GM18517 (cell line): ENCODE measurements at regions not wholly inside any gene's neighbourhood (a gene's known extent, or its start where the extent isn't known, plus 50 kb on each side); places are given as distances from the start of the nearest gene placed in this dataset.
"Not testable (repeated sequence)": the region's sequence is repeated elsewhere in the genome, so short reads cannot be mapped to it uniquely, and the experiment has no call there.

ENCODE experiments used
- ATAC-seq: cut with Tn5 transposase; IDR thresholded peaks from one replicate; pipeline ENCODE4 v1.9.1; 2021; ENCODE audit warnings: mild to moderate bottlenecking, moderate library complexity; ENCODE audit not compliant: unreplicated experiment

- ATAC-seq, result no peak
Observed at GRCh38 chr6:113178349-113178748, 678.8 kb upstream of the MARCKS start.

GRCh38 chr6:113181164-113181563 is 676.0 kb upstream of the MARCKS start:
- no peak for ATAC-seq

GRCh38 chr6:113182370-113183141 is 674.6 kb upstream of the MARCKS start:
- ATAC-seq, result no peak

- no peak for ATAC-seq
Observed at GRCh38 chr6:113184291-113184690, 672.9 kb upstream of the MARCKS start.

GRCh38 chr6:113184736-113185135 is 672.4 kb upstream of the MARCKS start:
- no peak for ATAC-seq

GRCh38 chr6:113185299-113185698 is 671.8 kb upstream of the MARCKS start:
- ATAC-seq, result no peak

GRCh38 chr6:113187661-113188060 is 669.5 kb upstream of the MARCKS start:
- ATAC-seq, result no peak

GRCh38 chr6:113188962-113189361 is 668.2 kb upstream of the MARCKS start:
- ATAC-seq, result no peak

DNA sequence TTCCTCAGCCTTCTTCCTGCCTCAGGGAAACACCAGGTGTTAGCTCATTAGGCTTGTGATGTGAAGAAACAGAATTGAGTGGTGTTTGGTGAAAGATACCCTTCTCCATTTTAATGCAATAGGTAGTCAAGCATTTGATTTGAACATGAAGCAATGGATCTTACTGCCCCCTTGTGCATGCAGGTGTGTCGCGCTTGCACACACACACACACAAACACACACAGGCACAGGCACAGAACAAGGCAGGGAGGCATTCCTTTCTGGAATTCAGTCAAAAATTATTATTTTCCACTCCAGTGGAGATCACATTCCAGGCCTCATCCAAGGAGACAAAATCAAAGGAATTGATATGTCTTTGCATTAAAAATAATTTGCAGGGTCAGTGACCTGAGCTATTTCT is 667.0 kb upstream of the MARCKS start:
- no peak for ATAC-seq

- ATAC-seq, result no peak
Observed at GRCh38 chr6:113194090-113194489, 663.1 kb upstream of the MARCKS start.

DNA sequence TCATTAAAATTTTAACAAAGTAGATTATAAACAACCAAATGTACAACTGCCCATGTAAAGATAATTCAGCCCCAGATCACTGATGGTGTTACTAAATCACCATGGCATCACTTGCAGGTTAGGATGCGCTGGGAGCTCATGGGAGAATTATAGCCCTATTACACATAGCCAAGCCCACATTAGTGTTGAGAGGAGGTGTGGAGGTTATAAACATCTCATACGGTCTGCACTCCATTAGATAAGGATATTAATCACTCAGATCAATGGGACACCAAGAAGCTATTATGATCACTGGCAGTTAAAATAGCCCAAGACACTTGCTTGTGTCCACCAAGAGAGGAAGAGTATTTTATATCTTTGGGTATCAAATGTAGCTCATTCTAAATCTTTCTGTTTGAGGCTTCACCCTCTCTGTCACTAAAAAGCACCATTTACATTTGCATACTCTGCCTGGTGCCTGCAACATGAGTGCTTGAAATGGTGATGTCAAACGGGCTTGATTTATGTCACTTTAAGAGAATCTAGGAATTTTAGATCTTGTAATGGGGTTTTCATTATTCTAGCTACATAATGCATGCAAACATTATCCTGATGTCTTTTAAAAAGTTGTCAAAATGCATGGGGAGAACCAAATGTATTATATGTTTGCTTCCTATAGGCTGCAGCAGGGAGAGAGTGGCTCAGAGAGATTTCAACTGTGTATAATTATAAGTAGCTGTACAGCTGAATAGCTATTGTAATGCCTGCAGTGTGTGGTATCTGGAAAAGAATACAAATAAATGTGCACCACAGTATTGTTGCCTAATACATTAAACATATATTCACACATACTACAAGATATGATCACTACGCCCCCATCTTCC is 654.1 kb upstream of the MARCKS start:
- no peak for ATAC-seq

- no peak for ATAC-seq
Observed at GRCh38 chr6:113203715-113204110, 653.4 kb upstream of the MARCKS start.

GRCh38 chr6:113205553-113205952 is 651.6 kb upstream of the MARCKS start:
- no peak for ATAC-seq

DNA sequence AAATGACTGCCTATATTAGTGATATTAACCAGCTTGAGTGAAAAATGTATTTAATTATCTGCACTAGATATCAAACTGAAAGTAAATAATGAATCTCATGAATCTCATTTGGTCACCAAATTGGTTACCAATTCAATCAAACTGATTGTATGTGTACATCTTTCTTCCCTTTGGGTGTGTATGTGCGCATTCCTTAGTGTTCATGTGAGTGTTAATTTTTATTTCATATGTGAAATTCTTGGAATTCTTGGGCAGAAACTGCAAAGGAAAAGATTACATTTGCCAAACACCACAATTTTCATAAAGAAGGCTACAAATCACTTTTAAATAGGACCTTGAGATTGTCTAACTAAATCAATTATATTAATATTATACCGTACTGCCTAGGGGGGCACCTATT is 648.4 kb upstream of the MARCKS start:
- no peak for ATAC-seq

DNA sequence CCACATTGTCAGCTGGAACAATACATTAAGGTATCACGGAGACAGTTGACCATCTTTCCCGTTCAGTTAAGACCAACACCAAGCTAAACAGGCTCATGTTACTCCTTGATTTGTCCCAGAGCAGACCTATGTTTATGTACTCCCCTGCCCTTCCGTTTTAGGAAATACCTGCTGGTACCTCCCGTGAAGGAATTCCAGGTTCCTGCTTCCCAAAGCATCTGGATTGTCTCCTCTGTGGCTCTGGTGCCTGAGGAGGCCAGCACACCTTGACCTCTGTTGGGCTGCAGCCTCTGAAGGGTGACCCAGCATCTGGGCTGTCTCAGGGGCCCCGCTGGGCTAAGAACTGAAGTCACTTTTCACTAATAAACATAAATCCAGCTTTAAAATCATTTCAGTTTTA is 647.8 kb upstream of the MARCKS start:
- ATAC-seq, result no peak

DNA sequence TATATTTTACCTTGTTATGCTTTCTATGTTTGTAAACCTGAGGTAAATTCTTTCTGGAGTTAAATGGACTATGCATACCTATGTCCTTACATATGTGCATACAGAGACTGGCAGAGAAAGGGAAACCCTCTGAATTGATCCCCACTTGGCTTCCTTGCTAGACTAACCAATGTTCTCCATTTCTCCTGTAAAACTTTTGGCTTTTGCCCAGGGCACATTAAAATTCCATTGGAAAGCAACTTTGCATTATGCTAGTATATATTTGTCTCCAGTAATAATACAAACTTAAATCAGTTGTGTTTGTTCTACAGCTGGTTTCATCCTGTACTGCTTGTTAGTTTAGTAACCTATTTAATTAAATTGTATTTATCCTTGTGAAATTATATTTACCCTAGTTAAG is 646.0 kb upstream of the MARCKS start:
- ATAC-seq, result no peak

DNA sequence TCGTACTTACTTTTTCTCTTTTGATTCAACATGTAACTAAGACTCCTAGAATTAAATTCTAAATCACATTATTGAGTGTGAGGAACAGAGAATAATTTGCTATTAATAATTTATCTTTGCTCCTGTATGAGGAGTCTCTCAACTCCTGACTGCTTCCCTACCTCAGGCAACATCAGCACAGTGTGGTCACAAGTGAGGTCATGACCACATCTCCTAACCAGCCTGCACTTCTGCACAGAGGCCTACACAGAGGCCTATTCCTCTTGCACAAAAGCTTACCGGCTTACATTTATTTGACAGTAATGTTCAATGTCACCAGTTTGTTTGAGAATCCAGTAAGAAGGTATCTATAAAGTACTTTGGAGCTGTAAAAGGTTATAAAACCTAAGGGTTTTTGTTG is 637.4 kb upstream of the MARCKS start:
- ATAC-seq, result no peak

GRCh38 chr6:113220832-113221231 is 636.3 kb upstream of the MARCKS start:
- no peak for ATAC-seq

DNA sequence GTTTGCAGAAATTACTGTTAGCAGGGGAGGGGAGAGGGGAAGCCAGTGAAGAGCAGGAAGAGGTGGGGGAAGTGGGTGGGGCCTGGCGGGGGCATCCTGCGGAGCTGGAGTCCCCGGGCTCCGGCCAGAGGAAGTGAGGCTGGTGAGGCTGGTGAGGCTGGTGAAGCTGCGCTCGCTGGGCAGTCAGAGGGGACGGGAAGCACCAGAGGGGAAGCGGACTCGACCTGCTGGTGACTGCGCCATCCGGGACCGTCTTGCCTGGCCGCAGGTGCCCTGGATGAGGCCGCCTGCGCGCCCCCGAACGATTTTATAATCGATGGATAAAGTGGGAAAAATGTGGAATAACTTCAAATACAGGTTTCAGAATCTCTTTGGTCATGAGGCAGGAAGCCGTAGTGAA is 635.3 kb upstream of the MARCKS start:
- no peak for ATAC-seq

DNA sequence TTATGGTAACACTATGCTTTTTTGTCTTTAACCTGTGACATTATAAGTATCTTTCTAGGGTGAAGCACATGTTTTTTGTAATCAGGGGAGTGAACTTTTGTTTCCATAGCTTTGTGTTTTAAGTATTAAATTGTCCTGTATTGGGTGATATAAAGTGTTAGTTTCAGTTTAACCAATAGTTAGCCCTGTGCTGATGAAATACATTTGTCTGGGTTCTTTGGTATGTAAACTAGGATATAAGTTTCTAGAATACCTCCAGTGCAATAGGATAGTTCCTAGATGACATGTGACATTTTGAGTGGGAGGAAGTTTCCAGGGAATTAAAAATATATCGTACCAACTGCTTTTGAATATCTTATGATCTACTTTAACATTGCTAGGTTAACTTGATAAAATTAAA is 611.0 kb upstream of the MARCKS start:
- ATAC-seq, result no peak

GRCh38 chr6:113248532-113248931 is 608.6 kb upstream of the MARCKS start:
- ATAC-seq, result no peak

- not testable (repeated sequence) for ATAC-seq
Observed at GRCh38 chr6:113254194-113254593, 603.0 kb upstream of the MARCKS start.
